K562 (cell line): ENCODE measurements at regions not wholly inside any gene's neighbourhood (a gene's known extent, or its start where the extent isn't known, plus 50 kb on each side); places are given as distances from the start of the nearest gene placed in this dataset.

ENCODE experiments used
- AFF4 ChIP-seq: sonication (generic); formaldehyde crosslinking; IDR thresholded peaks from 2 replicates; pipeline ENCODE4 v1.8.0; 2023; ENCODE audit warnings: mild to moderate bottlenecking, missing genetic modification reagents
- E2F5 ChIP-seq: sonication (generic); formaldehyde crosslinking; IDR thresholded peaks from 2 replicates; pipeline ENCODE4 v1.8.0; 2022; ENCODE audit warnings: mild to moderate bottlenecking, missing genetic modification reagents
- ELK1 ChIP-seq: sonication (generic); formaldehyde crosslinking; IDR thresholded peaks from 2 replicates; pipeline ENCODE4 v1.8.1; 2022; ENCODE audit warnings: missing genetic modification reagents
- FOXA3 ChIP-seq, 2 experiments: fragments of 450-650 bp in 1 of 2; sonication (generic) in 1 of 2; formaldehyde crosslinking; IDR thresholded peaks in 1 of 2; conservative IDR thresholded peaks in 1 of 2; 2 replicates each; pipeline versions ENCODE4 v1.4.0 to v1.8.0; 2020 to 2022; ENCODE audit warnings: mild to moderate bottlenecking in 2 of 2, missing genetic modification reagents in 1 of 2
- GABPB1 ChIP-seq: sonication (generic); formaldehyde crosslinking; IDR thresholded peaks from 2 replicates; pipeline ENCODE4 v1.8.0; 2022; ENCODE audit warnings: mild to moderate bottlenecking, missing genetic modification reagents
- IRF2 ChIP-seq: sonication (generic); formaldehyde crosslinking; IDR thresholded peaks from 2 replicates; pipeline ENCODE4 v1.8.1; 2022; ENCODE audit warnings: mild to moderate bottlenecking, missing genetic modification reagents
- KLF13 ChIP-seq: fragments of 450-650 bp; IDR thresholded peaks from 2 replicates; pipeline ENCODE4 v1.6.1; 2016; ENCODE audit warnings: missing genetic modification characterization, low read depth, mild to moderate bottlenecking, missing compliant biosample characterization, moderate library complexity, borderline replicate concordance
- POLR2AphosphoS5 ChIP-seq: IDR thresholded peaks from 2 replicates; pipeline ENCODE4 v1.6.1; 2011; ENCODE audit warnings: mild to moderate bottlenecking, low read depth, low read length, moderate library complexity; ENCODE audit not compliant: control insufficient read depth, insufficient read depth
- SMARCC2 ChIP-seq: fragments of 450-650 bp; IDR thresholded peaks from 2 replicates; pipeline ENCODE4 v1.6.1; 2017; ENCODE audit warnings: antibody characterized with exemption, moderate library complexity, mild to moderate bottlenecking, low read depth
- SNRNP70 ChIP-seq: fragments of 200-400 bp; formaldehyde crosslinking; optimal IDR thresholded peaks from 2 replicates; pipeline ENCODE3; 2017; ENCODE audit warnings: low read depth, low read length
- THRAP3 ChIP-seq: fragments of 450-650 bp; IDR thresholded peaks from 2 replicates; pipeline ENCODE4 v1.6.1; 2016; ENCODE audit warnings: mild to moderate bottlenecking, inconsistent platforms, borderline replicate concordance
- ZBTB8A ChIP-seq: fragments of 450-650 bp; IDR thresholded peaks from 2 replicates; pipeline ENCODE4 v1.6.1; 2018; ENCODE audit warnings: mild to moderate bottlenecking, moderate library complexity; ENCODE audit not compliant: partially characterized antibody
- ZC3H4 ChIP-seq: sonication (generic); formaldehyde crosslinking; IDR thresholded peaks from 2 replicates; pipeline ENCODE4 v1.9.0; 2021; ENCODE audit warnings: missing genetic modification reagents, borderline replicate concordance
- ZNF134 ChIP-seq: fragments of 250-450 bp; sonication (Bioruptor Pico); conservative IDR thresholded peaks from 2 replicates; pipeline ENCODE4 v1.4.0; 2020
- ZNF217 ChIP-seq: sonication (generic); formaldehyde crosslinking; IDR thresholded peaks from 2 replicates; pipeline ENCODE4 v1.8.0; 2022; ENCODE audit warnings: mild to moderate bottlenecking, missing genetic modification reagents
- ZNF263 ChIP-seq: sonication (generic); formaldehyde crosslinking; IDR thresholded peaks from 2 replicates; pipeline ENCODE4 v1.8.0; 2022; ENCODE audit warnings: mild to moderate bottlenecking, missing genetic modification reagents, borderline replicate concordance
- ZNF511 ChIP-seq: sonication (generic); formaldehyde crosslinking; IDR thresholded peaks from 2 replicates; pipeline ENCODE4 v1.8.0; 2022; ENCODE audit warnings: mild to moderate bottlenecking, missing genetic modification reagents
- ZNF740 ChIP-seq, 3 experiments: fragments of 200-800 bp in 1 of 3; sonication (Bioruptor generic) in 1 of 3; sonication (generic) in 1 of 3; formaldehyde crosslinking in 1 of 3; IDR thresholded peaks; 2 replicates each; pipeline versions ENCODE4 v1.6.1 to v1.8.0; 2016 to 2022; ENCODE audit warnings: mild to moderate bottlenecking in 2 of 3, missing compliant biosample characterization in 2 of 3, missing genetic modification characterization in 2 of 3, missing genetic modification reagents in 1 of 3

- TF ChIP-seq ZNF511 (CRISPR knock-in tag) (no peak), IRF2 (CRISPR knock-in tag) (peak; percentile 73; the same call in 1 of the 2 replicates), ZC3H4 (CRISPR knock-in tag) (peak; percentile 92; the same call in 1 of the 2 replicates), ZNF740 (CRISPR knock-in tag; IDR thresholded peaks at IDR 0.05) (0 out of 2 replicates have a peak, but pooled peaks have one; percentile 8), ZNF740 (tag; IDR thresholded peaks at IDR 0.05) (0 out of 4 replicates have a peak, but pooled peaks of 1 of the 2 experiments have one; percentile 44), SNRNP70 (no peak), ZNF134 (CRISPR knock-in tag) (no peak), GABPB1 (CRISPR knock-in tag) (0 out of 2 replicates have a peak, but pooled peaks have one; percentile 55), AFF4 (CRISPR knock-in tag) (peak; percentile 97), SMARCC2 (no peak), POLR2AphosphoS5 (no peak; the same call in 1 of the 2 replicates), ZNF217 (CRISPR knock-in tag) (no peak), THRAP3 (no peak), ELK1 (CRISPR knock-in tag) (0 out of 2 replicates have a peak, but pooled peaks have one; percentile 23), ZNF263 (CRISPR knock-in tag) (no peak), FOXA3 (CRISPR knock-in tag; conservative IDR thresholded peaks at IDR 0.05 in 1 of 2, IDR thresholded peaks at IDR 0.05 in 1 of 2) (peak in 1 of 2 experiments; percentile 54; a peak in 1 of 4 replicates), E2F5 (CRISPR knock-in tag) (peak; percentile 75; the same call in 1 of the 2 replicates), ZBTB8A (no peak), KLF13 (tag) (0 out of 2 replicates have a peak, but pooled peaks have one; percentile 8)
These were observed 120.7 kb upstream of the SERPIND1 start (continued) for GRCh38 chr22:20653012-20653794.
